Nucleus accumbens (tissue), 56 donors: ENCODE measurements at regions not wholly inside any gene's neighbourhood (a gene's known extent, or its start where the extent isn't known, plus 50 kb on each side); places are given as distances from the start of the nearest gene placed in this dataset.
"Not testable (repeated sequence)": the region's sequence is repeated elsewhere in the genome, so short reads cannot be mapped to it uniquely, and the experiment has no call there.

Source experiments
- DNase-seq, 56 donors: peaks; one replicate each; lab custom pipeline; 2025; lab: John Stamatoyannopoulos, UW

- no peak for DNase-seq
Measured at GRCh38 chr3:169029674-169030285, 633.7 kb downstream of the MECOM start.

GRCh38 chr3:169028716-169029115, 634.8 kb downstream of the MECOM start:
- DNase-seq: no peak

- no peak for DNase-seq
Measured at GRCh38 chr3:169026543-169027182, 636.8 kb downstream of the MECOM start.

- DNase-seq: no peak
Measured at GRCh38 chr3:169022457-169022856, 641.1 kb downstream of the MECOM start.

- no peak for DNase-seq
Measured at GRCh38 chr3:169020371-169020770, 643.1 kb downstream of the MECOM start.

- DNase-seq: no peak
Measured at GRCh38 chr3:169009453-169009852, 654.1 kb downstream of the MECOM start.

- DNase-seq: no peak
Measured at GRCh38 chr3:169008776-169009358, 654.6 kb downstream of the MECOM start.

- no peak for DNase-seq
Measured at GRCh38 chr3:169007145-169007544, 656.4 kb downstream of the MECOM start.

- not testable (repeated sequence) for DNase-seq
Measured at GRCh38 chr3:169006398-169006797, 657.1 kb downstream of the MECOM start.

- no peak for DNase-seq
Measured at GRCh38 chr3:169002689-169003088, 660.8 kb downstream of the MECOM start.

GRCh38 chr3:168998792-168999191, 664.7 kb downstream of the MECOM start:
- no peak for DNase-seq

- no peak for DNase-seq
Measured at GRCh38 chr3:168997488-168997887, 666.0 kb downstream of the MECOM start.

GRCh38 chr3:168996622-168997021, 666.9 kb downstream of the MECOM start:
- no peak for DNase-seq

- no peak for DNase-seq
Measured at GRCh38 chr3:168995129-168995528, 668.4 kb downstream of the MECOM start.

GRCh38 chr3:168991803-168992202, 671.7 kb downstream of the MECOM start:
- no peak for DNase-seq

- DNase-seq: no peak
Measured at GRCh38 chr3:168990621-168991020, 672.9 kb downstream of the MECOM start.

- no peak for DNase-seq
Measured at GRCh38 chr3:168990134-168990533, 673.4 kb downstream of the MECOM start.

GRCh38 chr3:168989396-168989795, 674.1 kb downstream of the MECOM start:
- no peak for DNase-seq

GRCh38 chr3:168988853-168989252, 674.7 kb downstream of the MECOM start:
- no peak for DNase-seq

- DNase-seq: no peak
Measured at GRCh38 chr3:168984872-168985271, 678.6 kb downstream of the MECOM start.

GRCh38 chr3:168983046-168983445, 680.5 kb downstream of the MECOM start:
- DNase-seq: no peak

- DNase-seq: no peak
Measured at GRCh38 chr3:168981396-168981795, 682.1 kb downstream of the MECOM start.
